ENCODE measurements at regions not wholly inside any gene's neighbourhood (a gene's known extent, or its start where the extent isn't known, plus 50 kb on each side); places are given as distances from the start of the nearest gene placed in this dataset.

DNA sequence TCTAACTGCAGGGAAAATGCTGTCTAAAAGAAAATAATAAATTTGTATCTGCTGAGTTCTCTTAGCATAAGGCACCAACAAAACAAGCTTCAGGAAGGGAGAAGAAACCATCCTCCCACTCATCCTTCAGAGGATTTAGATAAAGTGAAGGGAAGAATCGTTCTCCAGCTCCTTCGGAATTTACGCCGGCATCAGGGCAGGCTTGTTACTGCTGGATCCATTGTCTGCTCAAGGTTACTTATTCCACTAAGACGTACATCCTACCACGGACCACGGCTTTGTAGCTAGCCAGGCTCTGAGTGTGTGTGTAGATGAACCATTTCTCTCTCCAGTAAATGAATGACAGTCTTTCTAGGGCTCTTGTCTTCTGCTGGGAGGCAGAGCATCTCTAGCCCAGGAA lies 60.4 kb downstream of the HAND2 start:
- Histone ChIP-seq H3K79me2 (replicated peaks; ENCODE audit: insufficient read depth) (no peaks in the 10 kb centered on the region), H4K20me1 (replicated peaks; ENCODE audit: insufficient read depth) (no peaks in the 10 kb centered on the region), H3K27me3 (ENCODE audit: insufficient read depth) (no peaks in the 10 kb centered on the region), H3K27ac (ENCODE audit: low read depth) (no peak overlapping the region), H3K9me2 (ENCODE audit: insufficient read depth) (no peaks in the 10 kb centered on the region), H3K36me3 (ENCODE audit: insufficient read depth) (no peaks in the 10 kb centered on the region), H3K4me3 (no peak overlapping the region), H3K4me2 (no peak overlapping the region), H3F3A (replicated peaks; ENCODE audit: low read depth) (no peaks in the 10 kb centered on the region), H3K4me1 (ENCODE audit: insufficient read depth) (no peaks in the 10 kb centered on the region), H2AFZ (no peak overlapping the region)
- no peak for TF ChIP-seq NANOG (IDR thresholded peaks at IDR 0.05; ENCODE audit: borderline replicate concordance)
- no peak for TF ChIP-seq STAT1 (IDR thresholded peaks at IDR 0.05; ENCODE audit: unreplicated experiment)
- TF ChIP-seq, protein P1, sequence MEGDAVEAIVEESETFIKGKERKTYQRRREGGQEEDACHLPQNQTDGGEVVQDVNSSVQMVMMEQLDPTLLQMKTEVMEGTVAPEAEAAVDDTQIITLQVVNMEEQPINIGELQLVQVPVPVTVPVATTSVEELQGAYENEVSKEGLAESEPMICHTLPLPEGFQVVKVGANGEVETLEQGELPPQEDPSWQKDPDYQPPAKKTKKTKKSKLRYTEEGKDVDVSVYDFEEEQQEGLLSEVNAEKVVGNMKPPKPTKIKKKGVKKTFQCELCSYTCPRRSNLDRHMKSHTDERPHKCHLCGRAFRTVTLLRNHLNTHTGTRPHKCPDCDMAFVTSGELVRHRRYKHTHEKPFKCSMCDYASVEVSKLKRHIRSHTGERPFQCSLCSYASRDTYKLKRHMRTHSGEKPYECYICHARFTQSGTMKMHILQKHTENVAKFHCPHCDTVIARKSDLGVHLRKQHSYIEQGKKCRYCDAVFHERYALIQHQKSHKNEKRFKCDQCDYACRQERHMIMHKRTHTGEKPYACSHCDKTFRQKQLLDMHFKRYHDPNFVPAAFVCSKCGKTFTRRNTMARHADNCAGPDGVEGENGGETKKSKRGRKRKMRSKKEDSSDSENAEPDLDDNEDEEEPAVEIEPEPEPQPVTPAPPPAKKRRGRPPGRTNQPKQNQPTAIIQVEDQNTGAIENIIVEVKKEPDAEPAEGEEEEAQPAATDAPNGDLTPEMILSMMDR (conservative IDR thresholded peaks at IDR 0.05; ENCODE audit: low read depth in 2 of 2) = no peak
- TF ChIP-seq POLR2AphosphoS5 (IDR thresholded peaks at IDR 0.05; ENCODE audit: low read depth) = no peak
- TF ChIP-seq JUNB (IDR thresholded peaks at IDR 0.05; ENCODE audit: unreplicated experiment) = no peak
- TF ChIP-seq ETS1 (IDR thresholded peaks at IDR 0.05) = no peak
- ATAC-seq (no peak), DNase-seq (ENCODE audit: low spot score) (no peak)
- no peaks in the 10 kb centered on the region for H3K27me3 Mint-ChIP-seq (ENCODE audit: insufficient read depth, low read depth, poor library complexity)
- peaks cover 9% of the 10 kb centered on the region; the same call in 2 of the 3 replicates for H3K4me1 Mint-ChIP-seq
- no peak overlapping the region for H3K4me3 Mint-ChIP-seq
- H3K9me3 Mint-ChIP-seq = no peaks in the 10 kb centered on the region
- no peaks in the 10 kb centered on the region for H3K36me3 Mint-ChIP-seq (ENCODE audit: low read depth)
- no peak overlapping the region for H3K27ac Mint-ChIP-seq

GRCh38 chr4:173468314-173468713 lies 61.7 kb downstream of the HAND2 start:
- Mint-ChIP-seq H3K4me1 (peaks cover 6% of the 10 kb centered on the region; the same call in 2 of the 3 replicates), H3K27ac (no peak overlapping the region), H3K27me3 (ENCODE audit: insufficient read depth, low read depth, poor library complexity) (no peaks in the 10 kb centered on the region), H3K9me3 (no peaks in the 10 kb centered on the region), H3K4me3 (no peak overlapping the region), H3K36me3 (ENCODE audit: low read depth) (no peaks in the 10 kb centered on the region)
- H3K4me3 ChIP-seq = no peak overlapping the region
- H3K79me2 ChIP-seq (replicated peaks; ENCODE audit: insufficient read depth) = no peaks in the 10 kb centered on the region
- DNase-seq (ENCODE audit: low spot score) = no peak
- no peaks in the 10 kb centered on the region for H3K27me3 ChIP-seq (ENCODE audit: insufficient read depth)
- no peaks in the 10 kb centered on the region for H3F3A ChIP-seq (replicated peaks; ENCODE audit: low read depth)
- no peaks in the 10 kb centered on the region for H3K4me1 ChIP-seq (ENCODE audit: insufficient read depth)
- TF ChIP-seq ZNF114 (CRISPR knock-in tag; IDR thresholded peaks at IDR 0.05) (no peak), STAT1 (IDR thresholded peaks at IDR 0.05; ENCODE audit: unreplicated experiment) (no peak), ZNF462 (CRISPR knock-in tag; IDR thresholded peaks at IDR 0.05) (no peak)
- no peaks in the 10 kb centered on the region for H4K20me1 ChIP-seq (replicated peaks; ENCODE audit: insufficient read depth)
- no peak for ATAC-seq
- H3K4me2 ChIP-seq = no peak overlapping the region
- no peaks in the 10 kb centered on the region for H3K36me3 ChIP-seq (ENCODE audit: insufficient read depth)
- no peaks in the 10 kb centered on the region for H3K9me2 ChIP-seq (ENCODE audit: insufficient read depth)
- H2AFZ ChIP-seq = no peak overlapping the region
- no peak overlapping the region for H3K27ac ChIP-seq (ENCODE audit: low read depth)
